ENCODE measurements at regions not wholly inside any gene's neighbourhood (a gene's known extent, or its start where the extent isn't known, plus 50 kb on each side); places are given as distances from the start of the nearest gene placed in this dataset.
"Not testable (repeated sequence)": the region's sequence is repeated elsewhere in the genome, so short reads cannot be mapped to it uniquely, and the experiment has no call there.

DNA sequence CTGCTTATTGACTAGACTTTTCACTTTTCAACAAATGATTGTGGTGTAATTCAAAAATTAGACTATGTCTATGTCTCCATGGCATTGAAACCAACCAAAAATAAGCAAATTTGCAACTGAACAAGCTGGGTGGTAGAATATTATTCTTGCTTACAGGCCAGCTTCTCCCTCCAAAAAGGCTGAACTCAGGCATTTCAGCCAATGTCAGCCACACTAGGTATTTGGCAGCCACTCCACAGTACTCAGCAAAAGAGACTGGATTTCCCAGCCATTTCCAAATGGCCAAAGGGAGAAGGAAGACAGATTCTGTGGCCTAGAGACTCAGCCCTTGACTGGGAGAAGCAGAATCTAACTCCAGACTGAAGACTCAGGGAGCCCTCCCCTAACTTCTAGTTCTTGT, 121.8 kb upstream of the IRX5 start:
- DNase-seq (ENCODE audit: low spot score), result no peak

DNA sequence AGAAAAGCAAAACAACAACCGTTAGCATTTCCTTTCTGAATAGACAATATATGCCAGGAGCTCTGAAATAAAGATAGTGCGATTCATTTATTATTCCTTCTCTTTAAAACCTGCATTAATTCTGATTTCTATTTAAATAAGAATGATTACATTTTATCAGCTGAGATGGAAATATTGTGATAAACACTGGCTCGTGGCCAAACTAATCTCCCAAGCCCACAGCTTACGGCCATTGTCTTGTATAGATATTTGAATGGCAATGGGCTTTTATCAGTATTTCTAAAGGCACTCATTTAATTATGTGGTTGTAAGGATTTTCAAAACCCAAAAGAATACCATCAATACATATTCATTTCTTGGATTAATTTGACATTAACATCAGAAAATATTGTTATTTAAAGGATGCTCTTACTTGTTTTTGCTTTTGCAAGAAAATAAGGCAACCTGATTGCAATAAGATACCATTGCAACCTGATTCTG, 123.7 kb upstream of the IRX5 start:
- DNase-seq (ENCODE audit: low spot score), result no peak

GRCh38 chr16:54806378-54806777, 124.3 kb upstream of the IRX5 start:
- no peak for DNase-seq (ENCODE audit: low spot score)

GRCh38 chr16:54805648-54806047, 125.0 kb upstream of the IRX5 start:
- no peak for DNase-seq (ENCODE audit: low spot score)

DNA sequence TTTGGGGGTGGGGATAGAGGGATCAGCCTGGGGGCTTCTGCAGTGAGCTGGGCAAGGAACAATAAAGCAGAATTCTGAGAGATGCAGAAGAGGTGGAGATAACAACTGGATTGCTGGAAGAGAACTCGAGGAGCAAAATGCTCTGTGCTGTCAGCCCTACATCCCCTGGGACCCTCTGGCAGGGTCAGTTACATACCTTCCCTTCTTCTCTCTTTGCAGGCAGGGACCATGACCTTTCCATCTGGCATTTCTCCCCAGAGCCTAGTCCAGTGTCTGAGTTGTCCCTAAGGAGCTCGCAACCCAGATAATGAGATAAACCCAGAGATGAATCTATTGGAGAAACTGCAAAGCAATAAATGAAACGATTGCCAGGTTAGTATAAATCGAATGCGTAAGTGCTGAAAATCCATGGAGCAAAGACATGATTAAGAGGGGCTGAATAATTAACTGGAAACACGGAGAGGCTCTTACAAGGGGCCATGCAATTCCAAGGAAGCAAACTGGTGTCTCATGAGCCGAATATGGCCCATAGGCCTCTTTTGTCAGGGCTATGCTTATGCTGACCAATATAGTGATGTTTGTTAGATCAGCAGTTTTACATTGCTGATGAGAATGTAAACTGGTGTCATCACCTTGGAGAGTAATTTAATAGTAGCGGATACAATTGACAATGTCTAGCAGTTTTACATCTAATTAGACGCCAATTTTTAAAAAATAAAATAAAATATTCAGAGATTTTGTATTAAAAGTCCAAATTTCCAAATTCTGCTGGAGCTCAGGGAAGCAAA, 129.4 kb upstream of the IRX5 start:
- DNase-seq (ENCODE audit: low spot score), result no peak

DNA sequence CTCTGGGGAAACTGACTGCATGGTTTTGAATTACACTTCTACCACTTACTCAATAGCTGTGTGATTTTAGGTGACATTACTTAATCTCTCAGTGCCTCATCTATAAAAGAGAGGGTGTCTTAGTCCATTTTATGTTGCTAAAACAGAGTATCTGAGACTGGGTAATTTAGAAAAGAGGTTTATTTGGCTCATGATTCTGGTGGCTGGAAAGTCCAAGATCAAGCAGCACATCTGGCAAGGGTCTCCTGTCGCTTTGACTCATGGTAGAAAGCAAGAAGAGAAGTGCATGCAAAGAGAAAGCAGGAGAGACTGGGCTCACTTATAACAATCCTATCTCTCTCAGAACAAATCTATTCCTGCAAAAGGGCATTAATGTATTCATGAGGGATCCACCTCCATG, 132.4 kb upstream of the IRX5 start:
- DNase-seq (ENCODE audit: low spot score), result no peak

DNA sequence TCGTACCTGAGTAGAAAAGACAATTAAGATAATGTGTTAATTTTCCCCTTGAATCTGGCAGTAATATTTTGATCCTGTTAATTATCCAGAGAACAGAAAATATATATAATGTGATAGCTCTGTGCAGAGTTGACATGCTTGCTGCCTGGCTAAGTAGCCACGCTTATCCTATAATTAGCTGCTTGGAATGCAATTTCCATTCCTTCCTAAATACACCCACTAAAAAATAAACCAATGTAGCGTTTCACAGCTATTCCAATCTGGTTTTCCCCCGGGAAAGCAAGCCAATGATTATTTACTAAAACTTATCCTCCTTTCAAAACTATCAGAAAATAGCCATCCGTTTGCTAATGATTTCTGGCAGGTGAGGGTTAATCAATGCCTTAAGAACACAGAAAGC, 134.5 kb upstream of the IRX5 start:
- no peak for DNase-seq (ENCODE audit: low spot score)

- DNase-seq (ENCODE audit: low spot score), result no peak
These were observed 137.9 kb upstream of the IRX5 start for GRCh38 chr16:54792811-54793210.

DNA sequence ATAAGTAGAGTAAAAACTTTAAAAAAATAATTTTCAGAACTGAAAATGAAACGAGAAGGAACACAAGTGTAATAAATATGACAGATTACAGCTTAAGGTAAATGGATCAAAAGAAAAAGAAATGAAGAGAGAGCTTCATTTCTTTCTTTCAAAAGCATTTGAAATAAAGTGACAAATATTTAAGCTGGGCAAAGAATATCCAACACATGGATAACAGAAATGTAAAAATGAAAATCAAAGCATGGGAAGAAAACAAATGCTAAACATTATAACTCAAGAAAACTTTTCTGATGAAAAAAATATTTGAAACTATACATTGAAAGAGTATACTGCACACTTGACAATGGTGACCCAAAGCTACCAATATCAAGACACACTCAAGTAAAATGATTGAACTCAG, 143.6 kb upstream of the IRX5 start:
- DNase-seq (ENCODE audit: low spot score), result no peak

- no peak for DNase-seq (ENCODE audit: low spot score)
These were observed 146.7 kb upstream of the IRX5 start for GRCh38 chr16:54783980-54784379.

- no peak for DNase-seq (ENCODE audit: low spot score)
These were observed 147.4 kb upstream of the IRX5 start for GRCh38 chr16:54783226-54783625.

DNA sequence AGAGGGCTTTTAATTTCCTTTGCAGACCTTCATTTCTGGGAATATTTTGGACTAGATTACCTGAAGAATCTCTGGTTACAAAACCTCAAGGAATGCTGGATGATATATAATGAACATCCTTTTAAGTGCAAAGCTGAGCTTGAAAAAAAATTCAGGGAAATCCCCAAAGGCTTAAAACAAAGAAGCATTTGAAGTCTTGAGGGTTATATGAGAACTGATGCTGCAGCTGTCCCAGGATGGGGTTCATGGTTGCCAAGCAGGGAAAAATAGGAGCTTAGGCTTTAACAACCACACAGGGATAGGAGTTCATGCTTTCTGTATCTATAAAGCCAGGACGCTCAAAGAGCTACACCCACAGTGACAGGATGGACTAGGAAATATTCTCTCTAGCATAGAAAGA, 150.4 kb upstream of the IRX5 start:
- DNase-seq (ENCODE audit: low spot score), result no peak

GRCh38 chr16:54779549-54779948, 151.1 kb upstream of the IRX5 start:
- DNase-seq (ENCODE audit: low spot score), result no peak

- no peak for DNase-seq (ENCODE audit: low spot score)
These were observed 155.9 kb upstream of the IRX5 start for GRCh38 chr16:54774768-54775167.

- DNase-seq (ENCODE audit: low spot score), result no peak
These were observed 158.3 kb upstream of the IRX5 start for GRCh38 chr16:54772400-54772799.

DNA sequence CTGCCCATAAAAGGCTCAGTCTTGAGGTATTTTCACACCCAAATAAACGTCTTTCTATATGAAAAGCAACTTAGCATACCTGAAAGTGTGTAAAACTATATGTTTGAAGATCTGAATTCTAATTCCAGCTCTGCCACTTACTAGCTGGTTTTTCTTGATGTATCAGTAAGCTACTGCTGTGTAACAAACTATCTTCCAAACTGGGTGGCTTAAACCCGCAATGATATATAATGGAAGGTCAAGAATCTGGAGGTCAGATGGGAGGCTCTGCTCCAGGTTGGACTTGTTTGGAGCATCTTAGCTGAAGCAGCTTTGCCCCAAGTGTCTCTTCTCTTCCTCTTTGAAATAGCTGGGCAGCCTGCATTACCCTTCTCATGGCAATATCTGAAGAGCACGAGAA, 164.3 kb upstream of the IRX5 start:
- no peak for DNase-seq (ENCODE audit: low spot score)

DNA sequence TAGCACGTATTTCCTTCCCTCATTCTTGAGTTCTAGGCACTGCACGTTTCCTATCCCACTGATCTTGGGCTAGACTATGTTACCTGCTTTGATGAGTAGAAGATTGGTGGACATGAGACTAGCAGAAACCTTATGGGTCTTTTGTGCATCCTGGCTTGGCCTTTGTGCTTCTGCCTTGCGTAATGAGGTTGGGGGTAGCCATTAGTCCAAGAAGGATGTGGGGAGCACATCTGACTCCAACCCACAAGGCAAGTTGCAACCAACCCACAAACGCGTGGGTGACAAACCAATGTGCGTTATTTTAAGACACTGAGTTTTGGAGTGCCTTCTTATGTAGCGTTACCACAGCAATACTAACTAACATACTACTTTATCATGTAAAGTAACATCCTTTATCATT, 180.4 kb upstream of the IRX5 start:
- no peak for DNase-seq (ENCODE audit: low spot score)

- no peak for DNase-seq (ENCODE audit: low spot score)
These were observed 182.0 kb upstream of the IRX5 start for GRCh38 chr16:54748611-54749190.

GRCh38 chr16:54746596-54746995, 184.1 kb upstream of the IRX5 start:
- DNase-seq (ENCODE audit: low spot score), result no peak

GRCh38 chr16:54744998-54745397, 185.7 kb upstream of the IRX5 start:
- no peak for DNase-seq (ENCODE audit: low spot score)

GRCh38 chr16:54742436-54742835, 188.2 kb upstream of the IRX5 start:
- DNase-seq (ENCODE audit: low spot score), result no peak

DNA sequence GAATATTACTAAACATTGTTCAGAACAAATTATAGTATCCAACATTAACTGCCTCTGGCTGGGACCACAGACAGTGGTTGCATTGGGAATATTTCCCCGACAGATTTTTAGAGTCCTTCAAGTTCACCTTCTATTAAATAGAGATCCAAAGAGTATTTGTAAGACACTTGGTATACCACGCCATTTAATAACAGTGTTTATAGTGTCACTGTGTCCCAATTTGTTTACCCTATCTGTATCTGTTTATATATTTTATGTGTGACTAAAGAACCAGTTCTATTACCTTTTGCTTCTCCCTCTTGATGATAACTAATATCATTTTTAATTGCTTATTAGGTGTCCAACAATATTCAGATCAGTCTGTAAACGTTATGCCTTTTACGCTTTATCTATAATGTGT, 191.3 kb upstream of the IRX5 start:
- DNase-seq (ENCODE audit: low spot score), result no peak

GRCh38 chr16:54734156-54734555, 196.5 kb upstream of the IRX5 start:
- no peak for DNase-seq (ENCODE audit: low spot score)

- DNase-seq (ENCODE audit: low spot score), result not testable (repeated sequence)
These were observed 203.0 kb upstream of the IRX5 start for GRCh38 chr16:54727696-54728095.

Measured in kidney tubule cell (primary cell).